ENCODE measurements at regions not wholly inside any gene's neighbourhood (a gene's known extent, or its start where the extent isn't known, plus 50 kb on each side); places are given as distances from the start of the nearest gene placed in this dataset.

- no peaks in the 10 kb centered on the region for H3K27me3 ChIP-seq (ENCODE audit: control insufficient read depth in 3 of 3, insufficient read depth in 3 of 3, low read length in 3 of 3)
- no peaks in the 10 kb centered on the region for H3K36me3 ChIP-seq (ENCODE audit: control insufficient read depth in 3 of 3, insufficient read depth in 3 of 3, low read length in 3 of 3)
- H3K27ac ChIP-seq (ENCODE audit: low read depth, low read length) = no peak overlapping the region
- H3K4me1 ChIP-seq (ENCODE audit: control insufficient read depth in 3 of 3, insufficient read depth in 3 of 3, low read length in 3 of 3) = no peaks in the 10 kb centered on the region
- H3K4me3 ChIP-seq (ENCODE audit: low read length in 3 of 3) = no peak overlapping the region
- H3K9ac ChIP-seq (ENCODE audit: low read depth in 1 of 3, low read length in 3 of 3) = no peak overlapping the region
- H3K9me3 ChIP-seq (ENCODE audit: control insufficient read depth in 3 of 3, low read length in 3 of 3) = no peaks in the 10 kb centered on the region
Measured at GRCh38 chr6:133814797-133815196, 74.1 kb upstream of the TCF21 start.

DNA sequence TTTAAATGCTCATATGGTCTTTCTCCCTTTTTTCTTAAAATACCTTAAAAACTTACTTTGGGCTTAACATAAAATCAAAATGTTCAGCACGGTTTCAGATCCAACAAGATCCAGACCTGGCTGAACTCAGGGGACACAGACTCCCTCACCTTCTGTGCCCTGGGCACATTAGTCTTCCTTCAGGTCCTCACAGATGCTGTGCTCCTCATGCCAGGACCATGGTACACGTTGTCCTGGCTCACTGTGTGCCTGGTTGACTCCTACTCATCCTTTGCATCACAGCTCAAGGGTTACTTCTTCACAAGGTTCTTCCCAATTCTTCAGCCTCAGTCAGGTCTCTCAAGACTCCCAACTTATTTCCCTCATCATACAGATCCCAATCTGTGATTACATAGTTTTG is 73.6 kb upstream of the TCF21 start:
- Histone ChIP-seq H3K9ac (ENCODE audit: low read depth in 1 of 3, low read length in 3 of 3) (no peak overlapping the region), H3K27me3 (ENCODE audit: control insufficient read depth in 3 of 3, insufficient read depth in 3 of 3, low read length in 3 of 3) (no peaks in the 10 kb centered on the region), H3K9me3 (ENCODE audit: control insufficient read depth in 3 of 3, low read length in 3 of 3) (no peaks in the 10 kb centered on the region), H3K36me3 (ENCODE audit: control insufficient read depth in 3 of 3, insufficient read depth in 3 of 3, low read length in 3 of 3) (no peaks in the 10 kb centered on the region), H3K27ac (ENCODE audit: low read depth, low read length) (no peak overlapping the region), H3K4me3 (ENCODE audit: low read length in 3 of 3) (no peak overlapping the region), H3K4me1 (ENCODE audit: control insufficient read depth in 3 of 3, insufficient read depth in 3 of 3, low read length in 3 of 3) (no peaks in the 10 kb centered on the region)

GRCh38 chr6:133816171-133816570 is 72.7 kb upstream of the TCF21 start:
- Histone ChIP-seq H3K27ac (ENCODE audit: low read depth, low read length) (no peak overlapping the region), H3K27me3 (ENCODE audit: control insufficient read depth in 3 of 3, insufficient read depth in 3 of 3, low read length in 3 of 3) (no peaks in the 10 kb centered on the region), H3K4me1 (ENCODE audit: control insufficient read depth in 3 of 3, insufficient read depth in 3 of 3, low read length in 3 of 3) (no peaks in the 10 kb centered on the region), H3K36me3 (ENCODE audit: control insufficient read depth in 3 of 3, insufficient read depth in 3 of 3, low read length in 3 of 3) (no peaks in the 10 kb centered on the region), H3K9ac (ENCODE audit: low read depth in 1 of 3, low read length in 3 of 3) (no peak overlapping the region), H3K4me3 (ENCODE audit: low read length in 3 of 3) (no peak overlapping the region), H3K9me3 (ENCODE audit: control insufficient read depth in 3 of 3, low read length in 3 of 3) (no peaks in the 10 kb centered on the region)

- Histone ChIP-seq H3K4me3 (ENCODE audit: low read length in 3 of 3) (no peak overlapping the region), H3K36me3 (ENCODE audit: control insufficient read depth in 3 of 3, insufficient read depth in 3 of 3, low read length in 3 of 3) (no peaks in the 10 kb centered on the region), H3K9ac (ENCODE audit: low read depth in 1 of 3, low read length in 3 of 3) (no peak overlapping the region), H3K27ac (ENCODE audit: low read depth, low read length) (no peak overlapping the region), H3K27me3 (ENCODE audit: control insufficient read depth in 3 of 3, insufficient read depth in 3 of 3, low read length in 3 of 3) (no peaks in the 10 kb centered on the region), H3K4me1 (ENCODE audit: control insufficient read depth in 3 of 3, insufficient read depth in 3 of 3, low read length in 3 of 3) (no peaks in the 10 kb centered on the region), H3K9me3 (ENCODE audit: control insufficient read depth in 3 of 3, low read length in 3 of 3) (no peaks in the 10 kb centered on the region)
Measured at GRCh38 chr6:133817460-133818047, 71.4 kb upstream of the TCF21 start.

DNA sequence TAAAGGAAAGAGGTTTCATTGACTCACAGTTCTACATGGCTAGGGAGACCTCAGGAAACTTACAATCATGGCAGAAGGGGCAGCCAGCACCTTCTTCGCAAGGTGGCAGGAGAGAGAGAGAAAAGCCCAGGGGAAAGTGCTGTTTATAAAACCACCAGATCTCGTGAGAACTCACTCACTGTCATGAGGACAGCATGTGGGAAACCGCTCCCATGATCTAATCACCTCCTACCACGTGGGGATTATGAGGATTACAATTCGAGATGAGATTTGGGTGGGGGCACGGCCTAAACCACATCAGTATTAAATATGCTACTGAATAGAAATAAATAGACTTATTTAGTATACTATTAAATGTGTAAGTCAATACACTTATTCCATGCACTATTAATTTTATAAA is 70.6 kb upstream of the TCF21 start:
- H3K9ac ChIP-seq (ENCODE audit: low read depth in 1 of 3, low read length in 3 of 3) = no peak overlapping the region
- no peaks in the 10 kb centered on the region for H3K27me3 ChIP-seq (ENCODE audit: control insufficient read depth in 3 of 3, insufficient read depth in 3 of 3, low read length in 3 of 3)
- H3K27ac ChIP-seq (ENCODE audit: low read depth, low read length) = no peak overlapping the region
- no peak overlapping the region for H3K4me3 ChIP-seq (ENCODE audit: low read length in 3 of 3)
- no peaks in the 10 kb centered on the region for H3K4me1 ChIP-seq (ENCODE audit: control insufficient read depth in 3 of 3, insufficient read depth in 3 of 3, low read length in 3 of 3)
- H3K9me3 ChIP-seq (ENCODE audit: control insufficient read depth in 3 of 3, low read length in 3 of 3) = no peaks in the 10 kb centered on the region
- H3K36me3 ChIP-seq (ENCODE audit: control insufficient read depth in 3 of 3, insufficient read depth in 3 of 3, low read length in 3 of 3) = no peaks in the 10 kb centered on the region

GRCh38 chr6:133820208-133820607 is 68.7 kb upstream of the TCF21 start:
- Histone ChIP-seq H3K27ac (ENCODE audit: low read depth, low read length) (no peak overlapping the region), H3K27me3 (ENCODE audit: control insufficient read depth in 3 of 3, insufficient read depth in 3 of 3, low read length in 3 of 3) (no peaks in the 10 kb centered on the region), H3K4me3 (ENCODE audit: low read length in 3 of 3) (no peak overlapping the region), H3K9me3 (ENCODE audit: control insufficient read depth in 3 of 3, low read length in 3 of 3) (no peaks in the 10 kb centered on the region), H3K36me3 (ENCODE audit: control insufficient read depth in 3 of 3, insufficient read depth in 3 of 3, low read length in 3 of 3) (no peaks in the 10 kb centered on the region), H3K4me1 (ENCODE audit: control insufficient read depth in 3 of 3, insufficient read depth in 3 of 3, low read length in 3 of 3) (no peaks in the 10 kb centered on the region), H3K9ac (ENCODE audit: low read depth in 1 of 3, low read length in 3 of 3) (no peak overlapping the region)

GRCh38 chr6:133827766-133828165 is 61.1 kb upstream of the TCF21 start:
- H3K4me3 ChIP-seq (ENCODE audit: low read length in 3 of 3) = no peak overlapping the region
- H3K36me3 ChIP-seq (ENCODE audit: control insufficient read depth in 3 of 3, insufficient read depth in 3 of 3, low read length in 3 of 3) = no peaks in the 10 kb centered on the region
- H3K27ac ChIP-seq (ENCODE audit: low read depth, low read length) = no peak overlapping the region
- no peaks in the 10 kb centered on the region for H3K4me1 ChIP-seq (ENCODE audit: control insufficient read depth in 3 of 3, insufficient read depth in 3 of 3, low read length in 3 of 3)
- no peaks in the 10 kb centered on the region for H3K9me3 ChIP-seq (ENCODE audit: control insufficient read depth in 3 of 3, low read length in 3 of 3)
- H3K27me3 ChIP-seq (ENCODE audit: control insufficient read depth in 3 of 3, insufficient read depth in 3 of 3, low read length in 3 of 3) = no peaks in the 10 kb centered on the region
- no peak overlapping the region for H3K9ac ChIP-seq (ENCODE audit: low read depth in 1 of 3, low read length in 3 of 3)

GRCh38 chr6:133833949-133834359 is 55.0 kb upstream of the TCF21 start:
- Histone ChIP-seq H3K9me3 (ENCODE audit: control insufficient read depth in 3 of 3, low read length in 3 of 3) (no peaks in the 10 kb centered on the region), H3K36me3 (ENCODE audit: control insufficient read depth in 3 of 3, insufficient read depth in 3 of 3, low read length in 3 of 3) (no peaks in the 10 kb centered on the region), H3K27ac (ENCODE audit: low read depth, low read length) (no peak overlapping the region), H3K9ac (ENCODE audit: low read depth in 1 of 3, low read length in 3 of 3) (no peak overlapping the region), H3K4me3 (ENCODE audit: low read length in 3 of 3) (no peak overlapping the region), H3K4me1 (ENCODE audit: control insufficient read depth in 3 of 3, insufficient read depth in 3 of 3, low read length in 3 of 3) (peaks cover 0 to 2% (median 0%) of the 10 kb centered on the region in 3 donors), H3K27me3 (ENCODE audit: control insufficient read depth in 3 of 3, insufficient read depth in 3 of 3, low read length in 3 of 3) (no peaks in the 10 kb centered on the region)

- H3K4me1 ChIP-seq (ENCODE audit: control insufficient read depth in 3 of 3, insufficient read depth in 3 of 3, low read length in 3 of 3) = peaks cover 0 to 2% (median 0%) of the 10 kb centered on the region in 3 donors
- no peak overlapping the region for H3K4me3 ChIP-seq (ENCODE audit: low read length in 3 of 3)
- H3K27ac ChIP-seq (ENCODE audit: low read depth, low read length) = no peak overlapping the region
- no peak overlapping the region for H3K9ac ChIP-seq (ENCODE audit: low read depth in 1 of 3, low read length in 3 of 3)
- no peaks in the 10 kb centered on the region for H3K9me3 ChIP-seq (ENCODE audit: control insufficient read depth in 3 of 3, low read length in 3 of 3)
- no peaks in the 10 kb centered on the region for H3K36me3 ChIP-seq (ENCODE audit: control insufficient read depth in 3 of 3, insufficient read depth in 3 of 3, low read length in 3 of 3)
- H3K27me3 ChIP-seq (ENCODE audit: control insufficient read depth in 3 of 3, insufficient read depth in 3 of 3, low read length in 3 of 3) = no peaks in the 10 kb centered on the region
Measured at GRCh38 chr6:133834472-133835170, 54.3 kb upstream of the TCF21 start.

GRCh38 chr6:133835901-133836300 is 53.0 kb upstream of the TCF21 start:
- no peaks in the 10 kb centered on the region for H3K27me3 ChIP-seq (ENCODE audit: control insufficient read depth in 3 of 3, insufficient read depth in 3 of 3, low read length in 3 of 3)
- no peaks in the 10 kb centered on the region for H3K36me3 ChIP-seq (ENCODE audit: control insufficient read depth in 3 of 3, insufficient read depth in 3 of 3, low read length in 3 of 3)
- no peak overlapping the region for H3K9ac ChIP-seq (ENCODE audit: low read depth in 1 of 3, low read length in 3 of 3)
- H3K9me3 ChIP-seq (ENCODE audit: control insufficient read depth in 3 of 3, low read length in 3 of 3) = no peaks in the 10 kb centered on the region
- H3K4me3 ChIP-seq (ENCODE audit: low read length in 3 of 3) = no peak overlapping the region
- H3K27ac ChIP-seq (ENCODE audit: low read depth, low read length) = no peak overlapping the region
- H3K4me1 ChIP-seq (ENCODE audit: control insufficient read depth in 3 of 3, insufficient read depth in 3 of 3, low read length in 3 of 3) = peaks cover 0 to 2% (median 0%) of the 10 kb centered on the region in 3 donors

All from skeletal muscle tissue (tissue), 3 donors.